Heart left ventricle (tissue), 16 donors: ENCODE measurements at regions not wholly inside any gene's neighbourhood (a gene's known extent, or its start where the extent isn't known, plus 50 kb on each side); places are given as distances from the start of the nearest gene placed in this dataset.

ENCODE experiments used
- ATAC-seq, 4 donors: fragments of 200-7000 bp; cut with Tn5 transposase; one replicate each; pipeline ENCODE4 v1.9.1; 2020 to 2022; ENCODE audit warnings: moderate library complexity in 4 of 4, mild to moderate bottlenecking in 3 of 4, moderate number of reproducible peaks in 1 of 4
- DNase-seq, 5 donors: peaks; one replicate each; pipeline ENCODE4 v3.0.0-alpha.2; 2020
- H3K27ac ChIP-seq, 12 donors: fragments of 200-600 bp; sonication (generic) in 4 of 12; one replicate each; pipeline versions ENCODE4 v1.5.0 to v1.8.0; 2016 to 2022; ENCODE audit warnings: mild to moderate bottlenecking in 2 of 12
- H3K27me3 ChIP-seq, 9 donors: fragments of 200-600 bp; sonication (generic) in 2 of 9; one replicate each; pipeline versions ENCODE4 v1.5.1 to v1.8.0; 2016 to 2022; ENCODE audit warnings: mild to moderate bottlenecking in 3 of 9
- H3K36me3 ChIP-seq, 9 donors: fragments of 200-600 bp; sonication (generic) in 2 of 9; one replicate each; pipeline versions ENCODE4 v1.5.0 to v1.8.0; 2018 to 2022; ENCODE audit warnings: mild to moderate bottlenecking in 2 of 9
- H3K4me1 ChIP-seq, 12 donors: fragments of 200-600 bp; sonication (generic) in 4 of 12; one replicate each; pipeline versions ENCODE4 v1.5.0 to v1.8.0; 2016 to 2022; ENCODE audit warnings: mild to moderate bottlenecking in 3 of 12
- H3K4me3 ChIP-seq, 12 donors: fragments of 200-600 bp; sonication (generic) in 4 of 12; one replicate each; pipeline versions ENCODE4 v1.5.0 to v1.8.0; 2017 to 2022; ENCODE audit warnings: mild to moderate bottlenecking in 9 of 12, moderate library complexity in 4 of 12
- H3K9me3 ChIP-seq, 12 donors: fragments of 200-600 bp; sonication (generic) in 4 of 12; one replicate each; pipeline versions ENCODE4 v1.5.0 to v1.8.0; 2016 to 2022; ENCODE audit warnings: mild to moderate bottlenecking in 1 of 12
- CTCF ChIP-seq, 12 donors: fragments of 200-600 bp; sonication (generic) in 4 of 12; IDR thresholded peaks; one replicate each; pipeline versions ENCODE4 v1.5.0 to v1.8.0; 2018 to 2022; ENCODE audit warnings: antibody characterized with exemption in 12 of 12, mild to moderate bottlenecking in 5 of 12
- POLR2A ChIP-seq, 2 donors: fragments of 450-650 bp; IDR thresholded peaks; one replicate each; pipeline ENCODE4 v1.6.1; 2017; ENCODE audit warnings: antibody characterized with exemption in 2 of 2, mild to moderate bottlenecking in 2 of 2, moderate library complexity in 2 of 2
- WGBS, 4 donors: extraction: QIAGEN DNeasy Blood & Tissue Kit in 2 of 4; methylation state at CpG; one replicate each; pipeline versions ENCODE4 v1.1.5 to v1.1.7; 2013 to 2018; 5-methylcytosine and 5-hydroxymethylcytosine counted together
- intact Hi-C, 10 donors: fragments of 100-400 bp; cut with DNase I; formaldehyde crosslinking; loops; one replicate each; pipeline versions ENCODE4 v1.11.1 to v1.14.2; 2022
- donor health status: ischemic (EF 13 %, LVEDD 7.1; RV severe dilation, severe dysfunction).
- donor health status: healthy with polysubstance abuse.
- donor health status: DM: no; HTN: yes; CAD: no.
- donor health status: DM: no; HTN: no; CAD: no.
- donor health status: ischemic (EF 25% LVEDD 6.9; RV normal size, moderate dysfunction).
- donor health status: ischemic (EF 25% LVEDD 5.7; RV mildly dilated, moderate dysfunction).
- donor health status: healthy.
- donor health status: DM: yes; HTN: yes; CAD: no.
- donor health status: ischemic (EF 35%, LVEDD 5.7; RV mildly dilated, moderate dysfunction).
- donor health status: nonischemic (EF 11% LVEDD 7.7; RV severe dilation, severe dysfunction).
- donor health status: DM: yes; HTN: yes; CAD: no.
- donor health status: PGD.
- donor health status: ischemic (EF 29% LVEDD 5.4; RV normal size, mild dysfunction).
- donor health status: nonischemic (EF 23%, LVEDD 6.1; RV moderate dilation, normal function).

GRCh38 chr7:19417231-19417630 lies 272.0 kb upstream of the FERD3L start:
- TF ChIP-seq POLR2A (IDR thresholded peaks at IDR 0.05) (no peak), CTCF (IDR thresholded peaks at IDR 0.05) (no peak)
- ATAC-seq: no peak
- Histone ChIP-seq H3K36me3 (no peaks in the 10 kb centered on the region), H3K4me3 (no peak overlapping the region), H3K4me1 (no peaks in the 10 kb centered on the region), H3K27me3 (no peaks in the 10 kb centered on the region), H3K27ac (no peak overlapping the region), H3K9me3 (no peaks in the 10 kb centered on the region)
- intact Hi-C loops: no loop called here
- DNase-seq: no peak
- 90 to 94% (median 92%) methylated on average over 2 of the region's 2 CpGs for WGBS, 4 donors

- ATAC-seq: no peak
- no peaks in the 10 kb centered on the region for H3K36me3 ChIP-seq
- H3K4me3 ChIP-seq: no peak overlapping the region
- no peak overlapping the region for H3K27ac ChIP-seq
- no peaks in the 10 kb centered on the region for H3K4me1 ChIP-seq
- no peak for DNase-seq
- TF ChIP-seq CTCF (IDR thresholded peaks at IDR 0.05) (no peak), POLR2A (IDR thresholded peaks at IDR 0.05) (no peak)
- H3K27me3 ChIP-seq: no peaks in the 10 kb centered on the region
- no peaks in the 10 kb centered on the region for H3K9me3 ChIP-seq
- 46 to 75% (median 64%) methylated on average over 2 of the region's 2 CpGs for WGBS, 4 donors
- intact Hi-C loops: no loop called here
Observed at GRCh38 chr7:19415123-19415522, 269.9 kb upstream of the FERD3L start.

GRCh38 chr7:19413443-19413965 lies 268.3 kb upstream of the FERD3L start:
- no peaks in the 10 kb centered on the region for H3K4me1 ChIP-seq
- no peak for TF ChIP-seq CTCF (IDR thresholded peaks at IDR 0.05)
- no peak for TF ChIP-seq POLR2A (IDR thresholded peaks at IDR 0.05)

GRCh38 chr7:19410691-19411090 lies 265.5 kb upstream of the FERD3L start:
- no peaks in the 10 kb centered on the region for H3K36me3 ChIP-seq
- H3K27ac ChIP-seq: no peak overlapping the region
- WGBS, 4 donors: 88 to 93% (median 91%) methylated on average over 3 of the region's 3 CpGs
- H3K4me3 ChIP-seq: no peak overlapping the region
- no peaks in the 10 kb centered on the region for H3K27me3 ChIP-seq
- DNase-seq (no peak), ATAC-seq (no peak)
- H3K4me1 ChIP-seq: no peaks in the 10 kb centered on the region
- TF ChIP-seq CTCF (IDR thresholded peaks at IDR 0.05) (no peak), POLR2A (IDR thresholded peaks at IDR 0.05) (no peak)
- H3K9me3 ChIP-seq: no peaks in the 10 kb centered on the region
- intact Hi-C loops: no loop called here

More at GRCh38 chr7:19413443-19413965, 268.3 kb upstream of the FERD3L start:
- DNase-seq (no peak), ATAC-seq (no peak)
- Histone ChIP-seq H3K36me3 (no peaks in the 10 kb centered on the region), H3K27me3 (no peaks in the 10 kb centered on the region), H3K9me3 (no peaks in the 10 kb centered on the region), H3K4me3 (no peak overlapping the region), H3K27ac (no peak overlapping the region)
- WGBS, 4 donors: 78 to 82% (median 79%) methylated on average over 3 of the region's 3 CpGs
- intact Hi-C loops: no loop called here
